ENCODE measurements at regions not wholly inside any gene's neighbourhood (a gene's known extent, or its start where the extent isn't known, plus 50 kb on each side); places are given as distances from the start of the nearest gene placed in this dataset.

DNA sequence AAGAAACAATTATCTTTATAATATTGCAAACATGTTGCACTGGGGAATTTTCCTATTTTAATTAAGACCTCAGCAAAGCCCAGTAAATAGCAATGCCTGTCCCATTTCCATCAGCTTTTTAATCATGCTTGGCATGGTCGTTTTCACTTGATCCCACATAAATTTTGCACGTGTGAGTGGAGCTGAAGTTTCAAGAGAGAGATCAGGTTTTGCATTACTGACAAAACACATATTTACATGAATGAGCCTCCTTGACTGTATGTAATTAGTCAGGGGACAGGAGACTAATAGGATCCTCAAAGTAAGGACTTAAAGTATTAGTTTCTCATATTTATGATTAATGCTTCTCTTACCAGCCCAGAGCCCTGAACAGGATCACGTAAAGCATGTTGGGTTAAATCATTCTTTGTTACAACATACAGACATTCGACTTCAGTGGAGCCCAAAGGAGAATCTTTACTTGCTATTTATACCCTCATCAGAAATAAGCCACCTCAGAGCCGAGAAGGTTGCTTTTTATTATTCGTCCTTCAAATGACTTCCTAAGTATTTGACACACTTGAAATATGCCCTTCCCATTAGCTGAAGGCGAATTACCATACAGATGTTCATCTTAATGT, 711.3 kb downstream of the GALR1 start:
- TF ChIP-seq ZFY (CRISPR knock-in tag; IDR thresholded peaks at IDR 0.05) (no peak), ZFP91 (CRISPR knock-in tag; IDR thresholded peaks at IDR 0.05; ENCODE audit: borderline replicate concordance) (no peak), U2AF1 (optimal IDR thresholded peaks at IDR 0.05; ENCODE audit: low read depth, low read length) (no peak), CEBPB (IDR thresholded peaks at IDR 0.05; ENCODE audit: borderline replicate concordance, low read depth, low read length) (no peak), KLF9 (CRISPR knock-in tag; IDR thresholded peaks at IDR 0.05; ENCODE audit: low read depth) (no peak), CREB3 (CRISPR knock-in tag; IDR thresholded peaks at IDR 0.05) (no peak), CTCF (CRISPR knock-in tag; IDR thresholded peaks at IDR 0.05) (no peak), IKZF1 (IDR thresholded peaks at IDR 0.05) (no peak), RELA (CRISPR knock-in tag; IDR thresholded peaks at IDR 0.05) (no peak), PREB (CRISPR knock-in tag; IDR thresholded peaks at IDR 0.05) (no peak), NCOA5 (CRISPR knock-in tag; IDR thresholded peaks at IDR 0.05) (no peak), ARNT2 (CRISPR knock-in tag; IDR thresholded peaks at IDR 0.05; ENCODE audit: low read depth) (no peak), ZBTB40 (IDR thresholded peaks at IDR 0.05) (no peak), ZBTB40 (CRISPR knock-in tag; IDR thresholded peaks at IDR 0.05) (no peak)
- TF ChIP-seq, protein P1, sequence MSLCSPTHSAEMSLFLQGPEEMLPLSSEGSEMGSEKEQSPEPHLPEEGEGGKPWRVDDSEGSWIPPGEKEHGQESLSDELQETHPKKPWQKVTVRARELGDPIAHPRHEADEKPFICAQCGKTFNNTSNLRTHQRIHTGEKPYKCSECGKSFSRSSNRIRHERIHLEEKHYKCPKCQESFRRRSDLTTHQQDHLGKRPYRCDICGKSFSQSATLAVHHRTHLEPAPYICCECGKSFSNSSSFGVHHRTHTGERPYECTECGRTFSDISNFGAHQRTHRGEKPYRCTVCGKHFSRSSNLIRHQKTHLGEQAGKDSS (CRISPR knock-in tag; IDR thresholded peaks at IDR 0.05; ENCODE audit: borderline replicate concordance, low read depth): no peak

All from HepG2 (cell line).